GM21360 (cell line): ENCODE measurements at regions not wholly inside any gene's neighbourhood (a gene's known extent, or its start where the extent isn't known, plus 50 kb on each side); places are given as distances from the start of the nearest gene placed in this dataset.
A peak's percentile ranks its signal among the peaks of the same experiment; 100 is the strongest.

Experiments
- ATAC-seq: cut with Tn5 transposase; IDR thresholded peaks from one replicate; pipeline ENCODE4 v1.9.1; 2021; ENCODE audit warnings: mild to moderate bottlenecking, moderate library complexity; ENCODE audit not compliant: unreplicated experiment

DNA sequence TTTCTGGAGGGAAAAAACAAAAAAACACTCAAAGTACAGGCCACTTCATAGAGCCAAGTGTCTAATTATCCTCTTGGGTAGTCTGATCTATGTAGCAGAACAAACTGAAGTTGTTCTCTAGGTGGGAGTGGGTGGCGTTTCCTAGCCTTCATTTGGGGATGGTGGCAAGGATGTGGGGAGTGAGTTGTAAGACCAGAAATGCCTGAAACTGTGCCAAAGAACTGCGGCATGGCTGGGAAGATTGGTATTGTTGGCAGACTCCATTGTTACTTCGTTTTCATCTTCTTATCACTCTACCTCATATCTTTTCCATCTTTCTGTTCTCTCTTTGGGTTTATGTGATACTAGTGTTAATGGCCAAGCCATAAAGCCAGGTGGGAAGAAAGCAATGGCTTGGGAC is 177.3 kb upstream of the DDHD1 start:
- no peak for ATAC-seq

DNA sequence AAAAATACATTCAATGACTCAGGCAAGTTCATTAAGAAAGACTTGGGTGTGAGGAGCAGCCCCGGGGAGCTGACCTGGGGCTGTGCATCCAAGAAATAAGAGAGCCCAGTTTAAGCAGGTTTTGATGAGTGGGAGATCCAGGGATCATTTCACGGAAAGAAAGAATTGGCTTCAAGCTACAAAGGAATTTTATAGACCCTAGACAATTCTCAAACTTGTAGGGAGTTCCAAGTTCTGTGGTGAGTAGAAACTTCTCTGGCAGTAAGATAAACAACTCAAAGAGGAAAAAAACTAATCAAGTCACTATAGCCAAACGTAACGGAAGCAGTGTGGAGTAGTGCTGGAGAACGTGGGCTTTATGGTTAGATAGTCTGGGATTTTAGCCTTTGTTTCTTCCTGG is 175.7 kb upstream of the DDHD1 start:
- ATAC-seq, result no peak

DNA sequence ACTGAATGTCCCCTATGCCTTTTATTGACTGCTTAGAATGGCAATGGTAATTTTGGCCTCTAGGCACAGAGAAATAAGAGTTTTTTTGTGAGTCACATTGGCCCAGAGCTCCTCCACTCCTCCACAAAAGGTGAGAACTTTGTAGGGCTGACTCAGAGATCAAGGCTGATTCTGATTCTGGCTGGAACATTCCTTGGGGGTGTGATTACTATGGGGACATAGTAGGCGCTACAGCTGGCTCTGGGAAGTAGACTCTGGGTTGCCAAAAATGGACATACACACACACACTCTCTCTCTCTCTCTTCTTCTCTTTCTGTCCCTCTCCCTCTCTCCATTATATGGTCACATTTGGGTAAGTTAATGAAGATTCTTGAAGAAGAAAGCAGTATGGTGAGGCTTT is 174.6 kb upstream of the DDHD1 start:
- no peak for ATAC-seq

DNA sequence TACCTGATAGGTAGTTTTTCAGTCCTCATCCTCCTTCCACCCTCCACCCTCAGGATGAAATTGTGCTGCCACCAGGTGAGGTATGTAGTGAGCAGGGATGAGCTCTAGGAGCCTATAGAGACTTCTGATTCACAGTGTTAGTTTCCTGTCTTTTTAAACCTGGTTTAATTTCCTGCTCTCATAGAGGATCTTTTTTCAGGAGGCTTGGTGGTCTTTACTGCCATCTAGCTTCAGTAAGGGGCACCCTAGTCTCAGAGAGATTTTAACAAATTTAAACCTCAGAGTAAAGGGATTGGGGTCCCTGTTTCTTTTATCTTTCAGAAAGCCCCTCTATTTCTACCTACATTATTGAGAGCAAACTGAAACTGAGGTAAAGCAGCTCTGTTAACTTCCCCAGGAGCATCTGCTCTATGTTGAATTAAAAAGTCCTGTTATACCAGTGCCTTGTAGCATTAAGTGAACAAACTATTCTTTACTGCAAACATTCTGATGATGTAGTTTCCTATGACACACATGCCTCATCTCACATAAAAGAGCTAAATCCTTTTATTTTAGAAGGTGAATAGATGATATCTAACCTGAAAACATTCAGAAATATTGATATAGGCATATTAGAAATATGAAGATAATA is 172.2 kb upstream of the DDHD1 start:
- no peak for ATAC-seq

DNA sequence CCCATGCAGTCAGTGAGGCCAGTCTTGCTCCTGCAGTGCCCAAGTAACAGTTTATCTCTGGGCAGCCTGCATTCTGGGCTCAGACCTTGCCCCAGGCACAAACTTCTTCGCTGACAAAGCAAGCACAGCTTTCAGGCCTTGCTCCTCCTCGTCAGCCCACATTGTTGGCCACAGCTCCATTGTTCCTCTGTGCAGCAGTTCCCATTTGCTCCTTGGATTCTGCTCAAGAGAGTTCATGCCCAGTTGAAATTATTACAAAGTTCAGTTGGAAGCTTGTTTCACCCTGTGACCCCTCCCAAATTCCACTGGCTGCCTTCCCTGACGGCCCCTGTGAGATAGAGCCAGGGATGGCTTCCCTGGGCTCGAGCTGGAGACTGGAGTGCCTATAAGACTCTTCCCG is 163.4 kb upstream of the DDHD1 start:
- no peak for ATAC-seq

DNA sequence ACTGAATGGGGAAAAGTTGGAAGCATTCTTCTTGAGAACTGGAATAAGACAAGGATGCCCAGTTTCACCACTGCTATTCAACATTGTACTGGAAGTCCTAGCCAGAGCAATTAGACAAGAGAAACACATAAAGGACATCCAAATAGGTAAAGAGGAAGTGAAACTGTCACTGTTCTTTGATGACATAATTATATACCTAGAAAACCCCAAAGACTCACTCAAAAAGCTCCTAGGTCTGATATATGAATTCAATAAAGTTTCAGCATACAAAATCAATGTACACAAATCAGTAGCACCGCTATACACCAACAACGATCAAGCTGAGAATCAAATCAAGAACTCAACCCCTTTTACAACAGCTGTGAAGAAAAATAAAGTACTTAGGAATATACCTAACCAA is 157.3 kb upstream of the DDHD1 start:
- peak; percentile 84 for ATAC-seq

DNA sequence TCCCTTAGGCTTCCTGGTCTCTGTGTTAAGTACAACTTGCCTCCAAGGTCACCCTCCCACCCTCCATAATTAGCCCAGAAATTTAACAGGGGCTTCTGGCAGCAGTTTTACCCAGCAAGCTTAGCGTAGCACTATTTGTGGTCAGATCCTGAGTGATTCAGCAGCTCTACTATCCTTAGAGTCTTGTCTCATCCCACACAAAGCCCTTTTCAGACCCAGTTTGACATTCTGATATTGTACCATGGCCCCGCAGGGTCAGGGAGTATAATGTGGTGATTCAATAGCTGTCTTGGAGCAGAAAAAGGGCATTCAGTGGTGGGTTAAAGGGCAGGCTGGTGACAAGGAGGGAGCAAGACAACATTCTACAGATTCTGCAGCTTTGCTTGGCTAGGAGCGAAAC is 153.8 kb upstream of the DDHD1 start:
- no peak for ATAC-seq

DNA sequence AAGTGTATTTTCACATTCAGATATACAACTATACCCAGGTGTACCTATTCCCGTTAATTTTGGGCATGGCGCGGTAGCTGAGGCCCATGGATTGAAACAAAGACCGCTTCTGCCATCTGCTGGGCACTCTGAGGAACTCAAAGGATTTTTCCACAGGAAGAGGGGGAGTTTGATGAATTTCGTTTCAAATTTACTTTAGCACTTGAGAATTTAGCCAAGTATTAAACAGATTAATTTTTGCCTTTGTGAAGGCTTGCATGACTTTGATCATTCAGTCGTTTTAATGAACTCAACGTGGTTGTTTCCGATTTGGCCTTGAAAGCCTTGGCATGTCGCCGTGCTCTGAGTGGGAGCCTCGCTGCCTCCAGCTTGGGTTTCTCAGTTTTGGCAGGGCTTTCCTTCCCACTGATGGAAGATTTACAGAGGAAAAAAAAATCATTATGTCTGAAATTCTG is 153.2 kb upstream of the DDHD1 start:
- no peak for ATAC-seq

DNA sequence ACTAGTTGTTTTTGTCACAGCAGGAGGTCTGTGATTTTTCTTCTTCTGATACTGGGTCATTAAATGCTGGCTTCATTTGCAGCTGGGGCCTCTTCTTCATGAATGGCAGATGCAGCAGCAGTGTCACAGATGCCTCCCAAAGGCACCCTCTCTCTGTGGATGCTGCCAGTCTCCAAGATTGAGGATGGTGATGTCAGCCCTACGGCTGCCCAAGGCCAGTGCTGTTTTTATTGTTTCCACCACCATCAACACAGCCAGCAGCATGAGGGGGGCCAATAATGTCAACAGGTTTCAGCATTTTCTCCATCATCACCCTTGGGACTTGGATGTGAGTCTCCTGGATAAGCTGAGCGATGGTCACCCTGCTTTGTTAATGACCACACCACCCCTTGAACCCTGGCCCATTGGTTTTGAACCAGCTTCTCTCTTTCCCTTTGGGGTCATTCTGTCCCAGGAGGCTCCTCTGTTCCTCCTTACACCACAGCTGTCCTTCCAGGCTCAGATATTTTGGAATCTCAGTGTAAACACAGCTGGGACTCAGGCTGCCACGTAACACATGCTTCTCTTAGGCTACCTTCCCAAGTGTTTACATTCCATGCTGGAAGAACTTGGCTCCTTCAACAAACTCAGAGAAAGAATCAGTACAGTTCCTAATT is 151.7 kb upstream of the DDHD1 start:
- no peak for ATAC-seq

DNA sequence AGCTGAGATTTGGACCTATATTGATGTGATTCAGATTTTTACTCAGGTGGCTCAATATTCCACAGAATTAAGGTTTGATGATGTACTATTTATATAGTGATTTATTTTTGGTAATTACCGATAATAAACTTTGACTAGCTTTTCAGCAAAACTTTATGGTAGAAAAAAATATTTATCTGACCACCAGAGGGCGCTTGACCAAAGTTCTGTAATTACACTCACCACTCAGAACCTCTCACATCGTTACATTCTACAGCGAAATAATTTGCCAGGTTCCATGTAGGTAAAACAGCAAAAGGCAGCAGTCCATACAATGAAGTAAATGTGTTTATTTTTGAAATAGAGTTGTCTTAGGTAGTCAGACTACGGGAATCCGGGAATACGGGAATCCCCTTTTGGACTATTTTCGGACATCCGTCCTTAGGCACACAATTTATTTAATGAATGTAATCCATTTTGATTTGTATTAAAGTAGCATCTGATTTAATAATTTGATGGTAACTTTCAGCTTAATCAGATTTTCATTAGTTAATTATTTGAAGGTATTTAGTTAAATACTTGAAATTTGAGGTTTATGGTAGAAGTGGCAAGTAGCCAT is 143.0 kb upstream of the DDHD1 start:
- no peak for ATAC-seq

DNA sequence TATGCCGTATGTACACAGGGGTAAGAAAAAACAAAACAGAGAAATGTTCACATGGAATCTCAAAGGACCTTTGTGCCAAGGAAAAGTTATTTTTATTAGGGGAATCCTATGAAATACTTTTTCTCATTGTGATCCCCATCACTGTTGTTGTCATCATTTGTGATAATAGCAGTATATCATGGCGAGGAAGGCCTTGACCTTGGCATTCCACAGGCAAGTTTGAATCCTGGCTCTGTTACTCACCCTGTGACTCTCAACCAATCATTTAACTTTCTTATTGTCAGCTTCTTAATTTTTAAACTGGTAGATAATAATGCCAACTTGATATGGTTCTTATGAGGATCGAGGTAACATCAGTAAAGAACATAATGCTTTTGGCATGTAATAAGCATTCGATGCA is 142.2 kb upstream of the DDHD1 start:
- ATAC-seq, result no peak

DNA sequence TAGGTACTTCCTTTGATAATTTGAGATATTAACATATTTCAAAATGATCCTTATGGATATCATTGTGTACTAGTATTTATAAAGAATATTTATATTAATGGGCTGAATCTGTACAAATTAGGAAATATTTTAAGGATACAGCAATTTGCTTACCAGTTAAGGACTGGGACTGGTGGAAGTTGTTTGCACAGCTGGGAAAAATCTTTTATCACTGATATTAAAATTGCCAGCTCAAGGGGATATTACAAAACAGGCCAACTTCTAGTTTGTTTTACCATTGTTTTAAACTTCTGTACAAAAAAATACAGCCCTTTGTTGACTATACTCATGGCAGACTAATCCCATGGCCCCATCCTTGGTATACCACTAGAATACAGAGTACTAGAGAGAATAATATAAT is 133.2 kb upstream of the DDHD1 start:
- no peak for ATAC-seq

DNA sequence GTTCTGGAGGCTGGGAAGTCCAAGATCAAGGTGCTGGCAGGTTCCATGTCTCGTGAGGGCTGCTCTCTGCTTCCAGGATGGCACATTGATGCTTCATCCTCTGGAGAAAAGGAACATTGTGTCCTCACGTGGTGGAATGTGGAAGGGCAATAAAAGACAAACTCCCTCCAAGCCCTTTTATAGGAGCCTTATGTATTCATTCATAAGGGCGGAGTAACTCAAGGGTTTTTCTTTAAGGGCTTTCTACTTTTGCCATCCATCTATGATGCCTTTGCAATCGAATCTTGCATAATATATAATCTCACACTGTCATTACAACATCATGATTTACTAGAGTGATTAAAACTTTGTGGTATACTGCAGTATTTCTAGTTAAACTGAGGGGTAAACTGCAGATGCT is 132.7 kb upstream of the DDHD1 start:
- ATAC-seq, result no peak

DNA sequence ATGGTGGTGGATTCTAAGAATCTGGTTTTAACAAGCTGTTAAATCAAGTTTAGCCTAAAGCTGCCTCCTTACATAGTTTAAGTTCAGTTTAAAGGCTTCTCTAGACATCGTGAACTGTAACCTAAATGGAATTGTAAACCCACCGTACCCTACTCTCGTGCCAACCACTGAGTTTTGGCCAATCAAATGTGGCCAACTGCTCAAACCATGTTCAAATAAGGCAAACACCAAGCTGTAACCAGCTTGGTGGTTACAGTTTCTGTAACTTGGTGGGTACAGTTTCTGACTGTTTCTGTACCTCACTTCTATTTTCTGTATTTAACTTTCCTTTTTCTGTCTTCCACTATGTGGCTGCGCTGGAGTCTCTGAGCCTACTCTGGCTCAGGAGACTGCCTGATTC is 131.9 kb upstream of the DDHD1 start:
- no peak for ATAC-seq

DNA sequence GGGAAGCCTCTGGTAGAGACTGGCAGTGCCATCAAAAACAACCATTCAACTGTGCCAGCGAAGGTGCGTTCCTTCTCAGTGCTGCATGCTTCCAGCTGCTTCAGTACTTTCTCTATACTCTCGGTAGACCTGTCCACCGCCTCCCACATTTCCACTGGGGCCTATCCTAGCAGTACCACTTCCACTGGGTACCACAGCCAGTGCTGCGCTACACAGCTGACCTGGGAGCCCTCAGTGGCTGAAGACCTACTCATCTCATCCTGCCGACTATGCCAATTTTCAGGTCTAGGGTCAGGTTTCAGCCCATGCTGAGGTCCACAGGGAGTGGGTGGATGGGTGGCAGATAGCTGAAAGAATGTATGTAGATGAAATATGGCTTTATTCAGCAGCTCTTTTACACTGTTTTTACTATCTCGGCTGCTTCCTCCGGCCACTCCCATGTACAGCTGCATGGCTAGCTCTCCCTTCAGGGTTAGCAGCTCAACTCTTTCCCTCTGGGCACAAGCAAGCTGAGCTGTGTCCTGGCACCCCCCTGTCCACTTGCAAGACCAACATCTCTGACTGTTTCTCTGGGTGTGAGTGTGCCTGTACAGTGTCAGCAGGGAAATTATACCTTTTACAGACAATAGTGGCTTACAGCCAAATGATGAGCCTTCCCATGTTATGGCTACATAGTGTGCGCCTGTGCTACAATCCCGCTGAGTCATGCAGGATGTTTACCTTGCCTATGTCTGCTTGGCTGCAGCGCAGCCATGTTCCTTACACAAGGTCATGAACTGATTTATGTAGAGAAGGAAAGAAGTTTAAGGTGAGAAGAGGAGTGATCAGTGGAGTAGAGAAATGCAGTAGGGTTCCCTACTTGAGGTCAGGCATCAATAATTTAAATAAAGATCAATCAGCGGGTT is 125.7 kb upstream of the DDHD1 start:
- no peak for ATAC-seq

DNA sequence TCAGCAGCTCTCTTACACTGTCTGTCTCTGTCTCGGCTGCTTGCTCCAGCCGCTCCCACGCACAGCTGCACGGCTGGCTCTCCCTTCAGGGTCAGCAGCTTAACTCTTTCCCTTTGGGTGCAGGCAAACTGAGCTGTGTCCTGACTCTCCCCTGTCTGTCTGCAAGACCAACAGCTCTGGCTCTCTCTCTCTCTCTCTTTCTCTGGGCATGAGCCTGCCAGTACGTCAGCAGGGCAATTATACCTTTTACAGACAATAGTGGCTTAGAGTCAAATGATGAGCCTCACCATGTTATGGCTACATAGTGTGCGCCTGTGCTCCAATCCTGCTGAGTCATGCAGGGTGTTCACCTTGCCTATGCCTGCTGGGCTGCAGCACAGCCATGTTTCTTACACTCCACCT is 120.5 kb upstream of the DDHD1 start:
- no peak for ATAC-seq

DNA sequence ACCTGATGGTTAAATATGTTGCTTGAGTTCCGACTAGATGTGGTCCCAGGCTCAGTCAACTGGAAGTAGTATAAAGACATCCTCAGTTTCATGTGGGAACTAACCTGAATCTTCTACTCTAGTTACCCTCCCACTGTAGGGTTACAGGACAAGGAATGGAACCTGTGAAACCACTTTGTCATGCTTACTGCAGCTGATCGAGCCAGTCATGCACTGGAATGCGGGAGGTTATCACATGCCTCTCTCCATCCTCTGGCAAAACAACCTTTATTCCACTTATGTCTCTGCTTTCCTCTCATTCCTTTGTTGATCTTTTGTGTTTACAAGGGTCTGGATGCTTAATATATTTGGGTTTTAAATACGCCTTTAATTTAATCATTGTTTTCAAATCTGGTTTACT is 111.9 kb upstream of the DDHD1 start:
- ATAC-seq, result no peak

DNA sequence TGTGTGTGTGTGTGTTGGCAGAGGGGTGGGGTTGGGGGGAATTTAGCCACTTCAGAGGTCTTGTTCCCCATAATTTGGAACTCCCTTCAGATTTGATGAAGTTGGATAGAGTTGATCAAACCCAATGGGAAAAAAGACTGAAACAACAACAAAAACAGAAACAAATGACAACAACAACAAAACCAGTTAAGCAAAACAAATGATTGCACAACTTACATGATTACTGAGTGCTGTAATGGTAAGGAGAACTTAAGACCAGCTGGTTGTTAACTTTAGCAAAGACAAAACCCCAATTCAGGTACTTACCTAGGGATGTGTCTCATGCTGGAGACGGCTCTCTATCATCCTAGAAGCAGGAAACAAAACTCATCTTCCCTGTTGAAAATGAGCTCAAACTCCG is 107.8 kb upstream of the DDHD1 start:
- no peak for ATAC-seq

DNA sequence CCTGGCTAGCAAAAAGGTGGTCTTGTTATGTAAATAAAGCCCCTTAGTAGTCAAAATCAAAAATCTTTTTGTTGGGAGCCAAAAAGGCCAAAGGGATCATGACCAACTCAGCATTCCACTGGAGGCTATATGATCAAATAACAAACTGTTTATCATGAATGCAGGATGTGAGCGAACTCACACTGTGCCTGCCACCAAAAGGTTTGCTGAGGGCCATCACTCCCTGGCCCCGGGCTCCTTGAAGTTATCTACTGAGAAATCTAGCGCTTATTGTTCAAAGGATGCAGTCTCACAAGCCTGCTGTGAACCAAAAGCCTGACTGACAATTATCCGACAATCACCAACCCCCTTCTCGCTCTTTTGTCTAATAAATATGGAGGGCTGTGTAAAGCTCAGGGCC is 107.2 kb upstream of the DDHD1 start:
- ATAC-seq, result no peak

DNA sequence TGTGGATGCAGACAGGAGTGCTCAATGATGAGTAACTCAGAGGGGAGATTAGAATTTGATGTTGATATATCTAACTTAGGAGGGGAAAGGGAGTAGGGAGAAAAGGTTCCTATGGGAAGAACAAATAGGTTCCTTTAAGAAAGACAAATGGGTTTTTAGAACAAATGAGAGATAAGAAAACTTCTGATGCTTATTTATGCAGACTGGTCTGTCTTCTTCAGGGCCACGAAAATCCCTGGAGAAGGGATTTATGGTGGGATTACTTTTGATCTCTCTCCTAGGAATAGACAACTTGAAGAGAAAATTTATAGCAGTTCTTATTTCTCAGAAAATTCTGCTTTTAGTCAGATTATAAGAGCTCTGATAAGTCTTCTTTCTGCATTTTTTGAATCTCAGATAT is 99.0 kb upstream of the DDHD1 start:
- no peak for ATAC-seq

DNA sequence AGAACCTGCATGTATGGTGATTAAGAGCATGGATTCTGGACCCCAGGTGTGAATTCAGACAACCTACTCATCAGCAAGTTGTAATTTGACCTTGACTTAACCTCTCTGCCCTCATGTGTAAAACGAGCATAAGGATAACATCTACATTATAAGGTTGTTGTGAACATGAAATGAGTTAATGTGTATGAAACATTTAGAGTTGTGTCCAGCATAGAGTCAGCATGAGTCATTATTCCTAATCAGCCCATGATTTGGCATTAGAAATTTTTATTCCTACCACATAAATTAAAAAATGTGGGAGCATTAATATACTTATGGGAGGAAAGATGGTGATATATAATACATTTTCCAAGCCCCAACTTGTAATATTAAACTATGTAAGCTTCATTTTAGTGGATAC is 95.9 kb upstream of the DDHD1 start:
- ATAC-seq, result no peak
